Prostate gland (tissue), 2 donors: ENCODE measurements at regions not wholly inside any gene's neighbourhood (a gene's known extent, or its start where the extent isn't known, plus 50 kb on each side); places are given as distances from the start of the nearest gene placed in this dataset.

Experiments
- POLR2A ChIP-seq: fragments of 450-650 bp; IDR thresholded peaks from one replicate; pipeline ENCODE4 v1.6.1; 2016; ENCODE audit warnings: antibody characterized with exemption, mild to moderate bottlenecking
- POLR2AphosphoS5 ChIP-seq: sonication (generic); formaldehyde crosslinking; IDR thresholded peaks from one replicate; pipeline ENCODE4 v1.6.1; 2017; ENCODE audit warnings: antibody characterized with exemption
- TF ChIP-seq, protein P1 (sequence below), 4 experiments: fragments of 200-600 bp in 2 of 4; fragments of 450-650 bp in 2 of 4; sonication (generic) in 2 of 4; IDR thresholded peaks; 1 replicate in 3 of 4; 2 replicates in 1 of 4; pipeline ENCODE4 v1.5.1; 2016 to 2019; ENCODE audit warnings: antibody characterized with exemption in 4 of 4, mild to moderate bottlenecking in 2 of 4, moderate library complexity in 2 of 4

- TF ChIP-seq, protein P1, sequence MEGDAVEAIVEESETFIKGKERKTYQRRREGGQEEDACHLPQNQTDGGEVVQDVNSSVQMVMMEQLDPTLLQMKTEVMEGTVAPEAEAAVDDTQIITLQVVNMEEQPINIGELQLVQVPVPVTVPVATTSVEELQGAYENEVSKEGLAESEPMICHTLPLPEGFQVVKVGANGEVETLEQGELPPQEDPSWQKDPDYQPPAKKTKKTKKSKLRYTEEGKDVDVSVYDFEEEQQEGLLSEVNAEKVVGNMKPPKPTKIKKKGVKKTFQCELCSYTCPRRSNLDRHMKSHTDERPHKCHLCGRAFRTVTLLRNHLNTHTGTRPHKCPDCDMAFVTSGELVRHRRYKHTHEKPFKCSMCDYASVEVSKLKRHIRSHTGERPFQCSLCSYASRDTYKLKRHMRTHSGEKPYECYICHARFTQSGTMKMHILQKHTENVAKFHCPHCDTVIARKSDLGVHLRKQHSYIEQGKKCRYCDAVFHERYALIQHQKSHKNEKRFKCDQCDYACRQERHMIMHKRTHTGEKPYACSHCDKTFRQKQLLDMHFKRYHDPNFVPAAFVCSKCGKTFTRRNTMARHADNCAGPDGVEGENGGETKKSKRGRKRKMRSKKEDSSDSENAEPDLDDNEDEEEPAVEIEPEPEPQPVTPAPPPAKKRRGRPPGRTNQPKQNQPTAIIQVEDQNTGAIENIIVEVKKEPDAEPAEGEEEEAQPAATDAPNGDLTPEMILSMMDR (IDR thresholded peaks at IDR 0.05) = no peak
- TF ChIP-seq POLR2AphosphoS5 (no peak), POLR2A (no peak)
These were observed 667.1 kb upstream of the FBXO33 start for GRCh38 chr14:40099316-40099715.
